Keratinocyte (primary cell): ENCODE measurements at regions not wholly inside any gene's neighbourhood (a gene's known extent, or its start where the extent isn't known, plus 50 kb on each side); places are given as distances from the start of the nearest gene placed in this dataset.
A peak's percentile ranks its signal among the peaks of the same experiment; 100 is the strongest.

Experiments used
- DNase-seq: peaks from one replicate; pipeline ENCODE4 v3.0.0-alpha.2; 2011; ENCODE audit warnings: low read depth, missing footprints, low spot score
- FAIRE-seq: peaks from 2 replicates; lab custom pipeline; 2011; peaks lifted over from hg19 to GRCh38; lab: Jason Lieb, UNC
- H2AFZ ChIP-seq: 2 replicates; pipeline ENCODE4 v1.6.0; 2012; ENCODE audit warnings: low read length, control low read depth, inconsistent platforms; ENCODE audit not compliant: control insufficient read depth
- H3K27ac ChIP-seq: 2 replicates; pipeline ENCODE4 v1.5.1; 2011; ENCODE audit warnings: low read length; ENCODE audit not compliant: control insufficient read depth, insufficient read depth
- H3K27me3 ChIP-seq: 3 replicates; pipeline ENCODE4 v1.6.0; 2011; ENCODE audit warnings: low read length; ENCODE audit not compliant: control insufficient read depth, insufficient read depth; ENCODE audit errors: extremely low read depth
- H3K36me3 ChIP-seq, 2 experiments: 2 replicates in 1 of 2; 3 replicates in 1 of 2; pipeline ENCODE4 v1.5.1; 2011; ENCODE audit warnings: low read length in 2 of 2, mild to moderate bottlenecking in 1 of 2; ENCODE audit not compliant: control insufficient read depth in 2 of 2, insufficient read depth in 2 of 2; ENCODE audit errors: extremely low read depth in 1 of 2
- H3K4me1 ChIP-seq: 3 replicates; pipeline ENCODE4 v1.5.1; 2011; ENCODE audit warnings: low read length; ENCODE audit not compliant: control insufficient read depth, insufficient read depth; ENCODE audit errors: extremely low read depth
- H3K4me2 ChIP-seq: 3 replicates; pipeline ENCODE4 v1.6.0; 2011; ENCODE audit warnings: low read depth, low read length; ENCODE audit not compliant: control insufficient read depth, insufficient read depth; ENCODE audit errors: extremely low read depth
- H3K4me3 ChIP-seq, 3 experiments: fragments of 200-600 bp in 1 of 3; sonication (generic) in 1 of 3; 2 replicates in 2 of 3; 3 replicates in 1 of 3; pipeline ENCODE4 v1.5.1; 2011 to 2016; ENCODE audit warnings: low read length in 3 of 3, mild to moderate bottlenecking in 3 of 3, control low read depth in 2 of 3, inconsistent platforms in 1 of 3, low read depth in 1 of 3, mixed read lengths in 1 of 3, mixed run types in 1 of 3, moderate library complexity in 1 of 3; ENCODE audit not compliant: control insufficient read depth in 2 of 3, insufficient read depth in 2 of 3; ENCODE audit errors: extremely low read depth in 1 of 3
- H3K79me2 ChIP-seq: 2 replicates; pipeline ENCODE4 v1.6.0; 2012; ENCODE audit warnings: low read length; ENCODE audit not compliant: control insufficient read depth, insufficient read depth
- H3K9ac ChIP-seq: 3 replicates; pipeline ENCODE4 v1.6.0; 2011; ENCODE audit warnings: low read length; ENCODE audit not compliant: control insufficient read depth, insufficient read depth; ENCODE audit errors: extremely low read depth
- H3K9me1 ChIP-seq: 3 replicates; pipeline ENCODE4 v1.6.0; 2011; ENCODE audit warnings: low read length; ENCODE audit not compliant: control insufficient read depth, insufficient read depth; ENCODE audit errors: extremely low read depth
- H3K9me3 ChIP-seq: 2 replicates; pipeline ENCODE4 v1.5.1; 2012; ENCODE audit warnings: low read depth, low read length; ENCODE audit not compliant: control insufficient read depth
- H4K20me1 ChIP-seq: 3 replicates; pipeline ENCODE4 v1.6.0; 2011; ENCODE audit warnings: low read length; ENCODE audit not compliant: control insufficient read depth, insufficient read depth; ENCODE audit errors: extremely low read depth
- EZH2 ChIP-seq: IDR thresholded peaks from one replicate; pipeline ENCODE4 v1.6.1; 2012; ENCODE audit warnings: inconsistent platforms, mild to moderate bottlenecking, low read length, moderate library complexity
- dilution Hi-C: fragments of 300-500 bp; cut with MboI; formaldehyde crosslinking; loops from one replicate; pipeline ENCODE4 v1.7.0; 2020; ENCODE audit warnings: low sequenced_read_pairs; ENCODE audit not compliant: extremely low pct_ligation_motif_present
- TF ChIP-seq, protein P1 (sequence below), 3 experiments: IDR thresholded peaks in 1 of 3; conservative IDR thresholded peaks in 1 of 3; optimal IDR thresholded peaks in 1 of 3; 2 replicates in 2 of 3; 3 replicates in 1 of 3; pipeline versions ENCODE3 to v1.5.1; 2011; ENCODE audit warnings: low read length in 3 of 3, mild to moderate bottlenecking in 3 of 3, moderate library complexity in 2 of 3, control low read depth in 1 of 3, inconsistent platforms in 1 of 3; ENCODE audit not compliant: insufficient read depth in 2 of 3; ENCODE audit errors: extremely low read depth in 1 of 3

DNA sequence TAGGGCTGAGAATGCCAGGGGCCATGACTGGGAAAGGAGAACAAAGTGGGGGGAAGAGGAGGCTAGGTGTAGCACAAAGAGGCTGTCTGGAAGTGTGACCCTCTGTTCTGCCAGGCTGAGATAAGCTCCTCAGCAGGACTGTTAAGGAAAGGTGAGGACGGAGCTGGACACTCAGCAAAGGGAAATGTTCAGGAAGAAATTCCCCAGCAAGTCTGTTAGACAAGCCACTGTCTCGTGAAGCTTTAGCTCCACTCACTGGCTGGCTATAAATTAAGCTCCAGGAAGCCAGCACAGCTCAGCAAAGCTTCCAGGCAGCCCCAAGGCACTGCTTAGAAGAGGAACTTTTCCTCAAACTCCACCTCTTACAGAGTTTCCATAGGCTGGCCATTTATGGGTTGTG lies 181.2 kb upstream of the API5 start:
- H3K4me2 ChIP-seq, result no peak overlapping the region
- H2AFZ ChIP-seq, result no peak overlapping the region
- H3K36me3 ChIP-seq, result no peaks in the 10 kb centered on the region
- no peaks in the 10 kb centered on the region for H3K27me3 ChIP-seq
- TF ChIP-seq, protein P1, sequence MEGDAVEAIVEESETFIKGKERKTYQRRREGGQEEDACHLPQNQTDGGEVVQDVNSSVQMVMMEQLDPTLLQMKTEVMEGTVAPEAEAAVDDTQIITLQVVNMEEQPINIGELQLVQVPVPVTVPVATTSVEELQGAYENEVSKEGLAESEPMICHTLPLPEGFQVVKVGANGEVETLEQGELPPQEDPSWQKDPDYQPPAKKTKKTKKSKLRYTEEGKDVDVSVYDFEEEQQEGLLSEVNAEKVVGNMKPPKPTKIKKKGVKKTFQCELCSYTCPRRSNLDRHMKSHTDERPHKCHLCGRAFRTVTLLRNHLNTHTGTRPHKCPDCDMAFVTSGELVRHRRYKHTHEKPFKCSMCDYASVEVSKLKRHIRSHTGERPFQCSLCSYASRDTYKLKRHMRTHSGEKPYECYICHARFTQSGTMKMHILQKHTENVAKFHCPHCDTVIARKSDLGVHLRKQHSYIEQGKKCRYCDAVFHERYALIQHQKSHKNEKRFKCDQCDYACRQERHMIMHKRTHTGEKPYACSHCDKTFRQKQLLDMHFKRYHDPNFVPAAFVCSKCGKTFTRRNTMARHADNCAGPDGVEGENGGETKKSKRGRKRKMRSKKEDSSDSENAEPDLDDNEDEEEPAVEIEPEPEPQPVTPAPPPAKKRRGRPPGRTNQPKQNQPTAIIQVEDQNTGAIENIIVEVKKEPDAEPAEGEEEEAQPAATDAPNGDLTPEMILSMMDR (optimal IDR thresholded peaks at IDR 0.05 in 1 of 3, IDR thresholded peaks at IDR 0.05 in 1 of 3, conservative IDR thresholded peaks at IDR 0.05 in 1 of 3; ENCODE audit: extremely low read depth in 1 of 3, insufficient read depth in 2 of 3, low read length in 3 of 3), result peak in 1 of 3 experiments; percentile 5
- no peak for TF ChIP-seq EZH2
- no peak overlapping the region for H3K9ac ChIP-seq
- DNase-seq (no peak), FAIRE-seq (no peak)
- no peaks in the 10 kb centered on the region for H3K4me1 ChIP-seq
- H3K27ac ChIP-seq, result no peak overlapping the region
- H3K9me1 ChIP-seq, result no peaks in the 10 kb centered on the region
- no peak overlapping the region for H3K4me3 ChIP-seq
- H4K20me1 ChIP-seq, result no peaks in the 10 kb centered on the region
- H3K9me3 ChIP-seq, result no peaks in the 10 kb centered on the region
- dilution Hi-C loops, result no loop called here
- no peaks in the 10 kb centered on the region for H3K79me2 ChIP-seq

DNA sequence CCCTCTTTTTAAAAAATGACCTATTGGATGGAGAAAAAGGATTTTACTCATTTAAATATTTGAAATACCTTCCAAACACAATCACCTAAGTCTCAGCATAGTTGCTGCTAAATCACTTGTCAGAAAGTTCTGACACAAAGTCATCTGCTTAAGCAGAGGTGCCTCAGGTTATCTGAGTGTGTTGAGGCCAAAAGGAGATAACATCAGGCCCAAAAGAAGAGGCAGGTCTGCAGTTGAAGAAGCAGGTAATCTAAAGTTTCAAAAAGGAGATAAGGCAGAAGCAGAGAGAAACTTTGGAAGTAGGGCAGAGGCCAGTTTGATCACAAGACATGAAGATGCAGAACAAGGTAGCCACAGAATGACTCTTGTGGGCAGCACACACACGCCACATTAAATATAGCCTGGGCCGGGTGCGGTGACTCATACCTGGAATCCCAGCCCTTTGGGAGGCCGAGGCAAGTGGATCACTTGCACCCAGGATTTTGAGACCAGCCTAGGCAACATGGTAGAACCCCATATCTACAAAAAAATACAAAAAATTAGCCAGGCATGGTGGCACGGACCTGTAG lies 175.7 kb upstream of the API5 start:
- no peak for DNase-seq
- FAIRE-seq, result no peak
- H3K27me3 ChIP-seq, result no peaks in the 10 kb centered on the region
- dilution Hi-C loops, result no loop called here
- H3K27ac ChIP-seq, result no peak overlapping the region
- H3K9ac ChIP-seq, result no peak overlapping the region
- no peaks in the 10 kb centered on the region for H3K9me1 ChIP-seq
- H2AFZ ChIP-seq, result no peak overlapping the region
- H3K4me2 ChIP-seq, result no peak overlapping the region
- no peaks in the 10 kb centered on the region for H3K9me3 ChIP-seq
- H3K79me2 ChIP-seq, result no peaks in the 10 kb centered on the region
- H3K4me1 ChIP-seq, result no peaks in the 10 kb centered on the region
- H3K4me3 ChIP-seq, result no peak overlapping the region
- TF ChIP-seq, protein P1 (optimal IDR thresholded peaks at IDR 0.05 in 1 of 3, IDR thresholded peaks at IDR 0.05 in 1 of 3, conservative IDR thresholded peaks at IDR 0.05 in 1 of 3; ENCODE audit: extremely low read depth in 1 of 3, insufficient read depth in 2 of 3, low read length in 3 of 3), result no peak
- no peak for TF ChIP-seq EZH2
- H4K20me1 ChIP-seq, result no peaks in the 10 kb centered on the region
- H3K36me3 ChIP-seq, result no peaks in the 10 kb centered on the region
